Suprapubic skin (tissue), 3 donors: ENCODE measurements at regions not wholly inside any gene's neighbourhood (a gene's known extent, or its start where the extent isn't known, plus 50 kb on each side); places are given as distances from the start of the nearest gene placed in this dataset.

Experiments
- EP300 ChIP-seq: sonication (generic); formaldehyde crosslinking; IDR thresholded peaks from one replicate; pipeline ENCODE4 v1.6.1; 2017; ENCODE audit warnings: antibody characterized with exemption
- POLR2A ChIP-seq, 2 donors: fragments of 450-650 bp; IDR thresholded peaks; one replicate each; pipeline ENCODE4 v1.6.1; 2017; ENCODE audit warnings: antibody characterized with exemption in 2 of 2, mild to moderate bottlenecking in 2 of 2, moderate library complexity in 2 of 2
- TF ChIP-seq, protein P1 (sequence below), 2 donors: fragments of 200-600 bp in 1 of 2; fragments of 450-650 bp in 1 of 2; sonication (generic) in 1 of 2; IDR thresholded peaks; one replicate each; pipeline ENCODE4 v1.5.1; 2016 to 2019; ENCODE audit warnings: antibody characterized with exemption in 2 of 2, mild to moderate bottlenecking in 1 of 2, moderate library complexity in 1 of 2

DNA sequence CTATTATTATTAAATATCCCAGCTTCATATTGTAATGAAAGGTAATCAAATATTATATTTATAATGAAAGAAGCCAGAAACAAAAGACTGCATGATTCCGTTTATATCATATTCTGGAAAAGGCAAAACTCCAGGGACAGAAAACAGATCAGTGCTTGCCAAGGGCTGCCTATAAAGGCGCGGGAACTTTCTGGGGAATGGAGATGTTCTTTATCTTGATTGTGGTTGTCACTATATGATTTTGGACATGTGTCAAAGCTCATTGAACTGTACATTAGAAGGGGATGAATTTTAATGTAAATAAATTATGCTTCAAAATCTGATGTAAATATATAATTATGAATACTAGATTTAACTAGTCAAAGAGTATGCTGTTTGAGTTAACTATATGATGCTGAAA lies 115.4 kb upstream of the KRAS start:
- no peak for TF ChIP-seq POLR2A (IDR thresholded peaks at IDR 0.05)
- TF ChIP-seq, protein P1, sequence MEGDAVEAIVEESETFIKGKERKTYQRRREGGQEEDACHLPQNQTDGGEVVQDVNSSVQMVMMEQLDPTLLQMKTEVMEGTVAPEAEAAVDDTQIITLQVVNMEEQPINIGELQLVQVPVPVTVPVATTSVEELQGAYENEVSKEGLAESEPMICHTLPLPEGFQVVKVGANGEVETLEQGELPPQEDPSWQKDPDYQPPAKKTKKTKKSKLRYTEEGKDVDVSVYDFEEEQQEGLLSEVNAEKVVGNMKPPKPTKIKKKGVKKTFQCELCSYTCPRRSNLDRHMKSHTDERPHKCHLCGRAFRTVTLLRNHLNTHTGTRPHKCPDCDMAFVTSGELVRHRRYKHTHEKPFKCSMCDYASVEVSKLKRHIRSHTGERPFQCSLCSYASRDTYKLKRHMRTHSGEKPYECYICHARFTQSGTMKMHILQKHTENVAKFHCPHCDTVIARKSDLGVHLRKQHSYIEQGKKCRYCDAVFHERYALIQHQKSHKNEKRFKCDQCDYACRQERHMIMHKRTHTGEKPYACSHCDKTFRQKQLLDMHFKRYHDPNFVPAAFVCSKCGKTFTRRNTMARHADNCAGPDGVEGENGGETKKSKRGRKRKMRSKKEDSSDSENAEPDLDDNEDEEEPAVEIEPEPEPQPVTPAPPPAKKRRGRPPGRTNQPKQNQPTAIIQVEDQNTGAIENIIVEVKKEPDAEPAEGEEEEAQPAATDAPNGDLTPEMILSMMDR (IDR thresholded peaks at IDR 0.05), result no peak
- TF ChIP-seq EP300, result no peak
